HCT116 (cell line): ENCODE measurements at regions not wholly inside any gene's neighbourhood (a gene's known extent, or its start where the extent isn't known, plus 50 kb on each side); places are given as distances from the start of the nearest gene placed in this dataset.

ENCODE experiments used
- ATAC-seq: fragments of 200-7000 bp; cut with Tn5 transposase; 2 replicates; pipeline ENCODE4 v1.9.1; 2020; ENCODE audit warnings: mild to moderate bottlenecking, moderate library complexity
- BruUV-seq: library from RNA; stranded (reverse); fragments of 400-500 nt; replicated peaks from 2 replicates; lab custom pipeline; 2021; lab: Mats Ljungman, UMichigan
- CTCF ChIA-PET: fragments of 300-600 bp; sonication (Branson Sonifier 250); formaldehyde crosslinking; loops from one replicate; lab custom pipeline; 2021; ENCODE audit warnings: antibody characterized with exemption; lab: Charles Lee
- POLR2A ChIA-PET: fragments of 300-600, 350-600 bp; sonication (Branson Sonifier 250); formaldehyde crosslinking; loops from one replicate; lab custom pipeline; 2021; ENCODE audit warnings: antibody characterized with exemption; lab: Charles Lee
- RAD21 ChIA-PET, 2 experiments: fragments of 300-600 bp; sonication (Branson Sonifier 250); formaldehyde crosslinking; loops; one replicate each; lab custom pipeline; 2023; ENCODE audit warnings: low total read pairs in 2 of 2; ENCODE audit not compliant: uncharacterized antibody in 2 of 2, unreplicated experiment in 2 of 2, low non-redundant PET in 1 of 2; lab: Charles Lee
- DNase-seq: peaks from one replicate; pipeline ENCODE4 v3.0.0-alpha.2; 2010; ENCODE audit warnings: low read depth, low spot score
- H2AFZ ChIP-seq: fragments of 200-600 bp; shearing (Covaris generic), sonication (generic); 2 replicates; pipeline ENCODE4 v1.6.1; 2017; ENCODE audit warnings: low read depth, mixed run types, mixed read lengths, antibody characterized with exemption, low read length; ENCODE audit not compliant: poor library complexity, severe bottlenecking
- H3K27ac ChIP-seq: 2 replicates; pipeline ENCODE4 v1.5.1; 2012; ENCODE audit warnings: low read depth, low read length
- H3K27me3 ChIP-seq: fragments of 200-600 bp; sonication (generic); 2 replicates; pipeline ENCODE4 v1.6.1; 2016; ENCODE audit warnings: mixed run types, low read length, mixed read lengths; ENCODE audit not compliant: insufficient read depth
- H3K36me3 ChIP-seq, 2 experiments: fragments of 200-500 bp in 1 of 2; fragments of 200-600 bp in 1 of 2; sonication (Bioruptor generic) in 1 of 2; sonication (generic) in 1 of 2; 2 replicates each; pipeline versions ENCODE4 v1.5.1 to v1.6.1; 2014 to 2016; ENCODE audit warnings: low read length in 2 of 2, inconsistent platforms in 1 of 2, mixed read lengths in 1 of 2, mixed run types in 1 of 2; ENCODE audit not compliant: insufficient read depth in 2 of 2, control insufficient read depth in 1 of 2
- H3K4me1 ChIP-seq, 2 experiments: fragments of 200-600 bp in 1 of 2; sonication (generic) in 1 of 2; 2 replicates each; pipeline versions ENCODE4 v1.5.1 to v1.6.1; 2012 to 2017; ENCODE audit warnings: low read length in 2 of 2, inconsistent platforms in 1 of 2, mild to moderate bottlenecking in 1 of 2, mixed read lengths in 1 of 2, mixed run types in 1 of 2, moderate library complexity in 1 of 2; ENCODE audit not compliant: insufficient read depth in 2 of 2, control insufficient read depth in 1 of 2
- H3K4me2 ChIP-seq: fragments of 200-600 bp; sonication (generic); 2 replicates; pipeline ENCODE4 v1.6.1; 2017; ENCODE audit warnings: mixed run types, low read length, mixed read lengths
- H3K4me3 ChIP-seq, 2 experiments: fragments of 200-600 bp in 1 of 2; sonication (generic) in 1 of 2; replicated peaks in 1 of 2; 2 replicates each; pipeline ENCODE4 v1.5.1; 2011 to 2016; ENCODE audit warnings: low read length in 2 of 2, control low read depth in 1 of 2, low read depth in 1 of 2, mild to moderate bottlenecking in 1 of 2, mixed read lengths in 1 of 2, mixed run types in 1 of 2
- H3K79me2 ChIP-seq: fragments of 200-600 bp; sonication (generic); 2 replicates; pipeline ENCODE4 v1.6.1; 2017; ENCODE audit warnings: mild to moderate bottlenecking, mixed run types, low read length, moderate library complexity, mixed read lengths; ENCODE audit not compliant: insufficient read depth
- H3K9ac ChIP-seq: fragments of 200-600 bp; sonication (generic); 2 replicates; pipeline ENCODE4 v1.6.1; 2016; ENCODE audit warnings: low read length, mixed read lengths
- H3K9me2 ChIP-seq: fragments of 200-600 bp; sonication (generic), shearing (Covaris generic); 2 replicates; pipeline ENCODE4 v1.6.1; 2017; ENCODE audit warnings: mixed run types, mild to moderate bottlenecking, moderate library complexity; ENCODE audit not compliant: insufficient read depth
- H3K9me3 ChIP-seq, 2 experiments: fragments of 200-500 bp in 1 of 2; fragments of 200-600 bp in 1 of 2; sonication (Bioruptor generic) in 1 of 2; sonication (generic) in 1 of 2; 2 replicates each; pipeline ENCODE4 v1.6.1; 2014 to 2017; ENCODE audit warnings: low read length in 2 of 2, mixed read lengths in 2 of 2, inconsistent platforms in 1 of 2, low read depth in 1 of 2, mild to moderate bottlenecking in 1 of 2, mixed run types in 1 of 2, moderate library complexity in 1 of 2; ENCODE audit not compliant: control insufficient read depth in 1 of 2, insufficient read depth in 1 of 2
- H4K20me1 ChIP-seq: fragments of 200-600 bp; sonication (generic), shearing (Covaris generic); 2 replicates; pipeline ENCODE4 v1.6.1; 2017; ENCODE audit warnings: mixed run types, mild to moderate bottlenecking, moderate library complexity; ENCODE audit not compliant: insufficient read depth
- CEBPB ChIP-seq: IDR thresholded peaks from 2 replicates; pipeline ENCODE4 v1.6.1; 2012; ENCODE audit warnings: low read depth
- CTCF ChIP-seq, 3 experiments: fragments of 200-600 bp in 1 of 3; sonication (generic) in 1 of 3; IDR thresholded peaks in 2 of 3; conservative IDR thresholded peaks in 1 of 3; 2 replicates each; pipeline ENCODE4 v1.5.1; 2012 to 2017; ENCODE audit warnings: low read depth in 2 of 3, low read length in 2 of 3, antibody characterized with exemption in 1 of 3, borderline replicate concordance in 1 of 3, control low read depth in 1 of 3, mild to moderate bottlenecking in 1 of 3, mixed read lengths in 1 of 3, mixed run types in 1 of 3, moderate library complexity in 1 of 3; ENCODE audit not compliant: insufficient read depth in 1 of 3
- EGR1 ChIP-seq: IDR thresholded peaks from 2 replicates; pipeline ENCODE4 v1.6.1; 2012; ENCODE audit warnings: low read depth
- ELF1 ChIP-seq: IDR thresholded peaks from 2 replicates; pipeline ENCODE4 v1.6.1; 2012; ENCODE audit warnings: low read depth, borderline replicate concordance
- EZH2 ChIP-seq: fragments of 200-600 bp; sonication (generic); IDR thresholded peaks from 2 replicates; pipeline ENCODE4 v1.6.1; 2017; ENCODE audit warnings: antibody characterized with exemption, mixed run types
- EZH2phosphoT487 ChIP-seq: fragments of 200-600 bp; IDR thresholded peaks from 2 replicates; pipeline ENCODE4 v1.6.1; 2018; ENCODE audit warnings: antibody characterized with exemption, borderline replicate concordance
- POLR2AphosphoS5 ChIP-seq: IDR thresholded peaks from 2 replicates; pipeline ENCODE4 v1.6.1; 2011; ENCODE audit warnings: mild to moderate bottlenecking, low read depth, low read length, moderate library complexity
- SP1 ChIP-seq: IDR thresholded peaks from 2 replicates; pipeline ENCODE4 v1.6.1; 2012; ENCODE audit warnings: low read depth
- SRF ChIP-seq: IDR thresholded peaks from 2 replicates; pipeline ENCODE4 v1.6.1; 2012; ENCODE audit warnings: low read depth
- YY1 ChIP-seq: IDR thresholded peaks from 2 replicates; pipeline ENCODE4 v1.6.1; 2011; ENCODE audit warnings: low read length, low read depth, moderate library complexity, mild to moderate bottlenecking; ENCODE audit not compliant: insufficient replicate concordance; ENCODE audit errors: extremely low read depth
- ZFX ChIP-seq: fragments of 450-650 bp; IDR thresholded peaks from 2 replicates; pipeline ENCODE4 v1.6.1; 2017
- ZNF274 ChIP-seq: fragments of 200-500 bp; sonication (Bioruptor generic); IDR thresholded peaks from 2 replicates; pipeline ENCODE4 v1.6.1; 2014; ENCODE audit warnings: mild to moderate bottlenecking, low read depth, low read length, inconsistent platforms
- intact Hi-C: fragments of 100-400 bp; cut with micrococcal nuclease; formaldehyde crosslinking; loops from 2 replicates; pipeline ENCODE4 v1.10.0; 2022

- Histone ChIP-seq H3K36me3 (no peaks in the 10 kb centered on the region), H2AFZ (no peak overlapping the region), H3K27ac (no peak overlapping the region), H3K4me3 (no peak overlapping the region), H3K4me1 (no peaks in the 10 kb centered on the region), H3K4me2 (no peak overlapping the region), H4K20me1 (no peaks in the 10 kb centered on the region), H3K9me2 (no peaks in the 10 kb centered on the region; the same call in 1 of the 2 replicates), H3K79me2 (no peaks in the 10 kb centered on the region), H3K9ac (no peak overlapping the region), H3K9me3 (no peaks in the 10 kb centered on the region), H3K27me3 (no peaks in the 10 kb centered on the region)
- no peak for ATAC-seq
- intact Hi-C loops: no loop called here
- RAD21 ChIA-PET: no interaction called here
- no peak for DNase-seq
- TF ChIP-seq EZH2: no peak
- TF ChIP-seq ZFX: no peak
- no peak for TF ChIP-seq ZNF274
- TF ChIP-seq YY1: no peak
- TF ChIP-seq SP1: no peak
- no peak for TF ChIP-seq ELF1
- TF ChIP-seq SRF: no peak
- TF ChIP-seq EGR1: no peak
- TF ChIP-seq POLR2AphosphoS5: no peak
- no peak for TF ChIP-seq EZH2phosphoT487
- no peak for TF ChIP-seq CTCF (IDR thresholded peaks at IDR 0.05 in 2 of 3, conservative IDR thresholded peaks at IDR 0.05 in 1 of 3; ENCODE audit: borderline replicate concordance in 1 of 3, insufficient read depth in 1 of 3, low read depth in 2 of 3, low read length in 2 of 3)
- TF ChIP-seq CEBPB: no peak
- CTCF ChIA-PET: interaction anchor here (1.5 kb wide), 1 partner anchor 10 kb away, joined by 8 read pairs; no protein-coding TSS in a partner anchor
- BruUV-seq: no TSS peak
- POLR2A ChIA-PET: no interaction called here
Observed at GRCh38 chr1:199123615-199124014, 484.8 kb downstream of the PTPRC start.
